Stimulated activated CD4-positive, alpha-beta T cell treated with anti-CD3 and anti-CD28 coated beads, Interleukin-4, amount 100 ng/mL, for 48 hours (primary cell): ENCODE measurements at regions not wholly inside any gene's neighbourhood (a gene's known extent, or its start where the extent isn't known, plus 50 kb on each side); places are given as distances from the start of the nearest gene placed in this dataset.

Experiments used
- DNase-seq, 2 donors: peaks; one replicate each; pipeline ENCODE4 v3.0.0-alpha.2; 2020; ENCODE audit warnings: low read depth in 2 of 2

- DNase-seq: no peak
These were observed 249.8 kb upstream of the PPP2R2D start for GRCh38 chr10:131650771-131651673.

- DNase-seq: no peak
These were observed 249.0 kb upstream of the PPP2R2D start for GRCh38 chr10:131651674-131652437.

- DNase-seq: no peak
These were observed 248.2 kb upstream of the PPP2R2D start for GRCh38 chr10:131652438-131653139.

GRCh38 chr10:131653140-131653539 lies 247.7 kb upstream of the PPP2R2D start:
- no peak for DNase-seq

- no peak for DNase-seq
These were observed 247.0 kb upstream of the PPP2R2D start for GRCh38 chr10:131653554-131654470.

GRCh38 chr10:131654471-131655087 lies 246.2 kb upstream of the PPP2R2D start:
- no peak for DNase-seq

- DNase-seq: no peak
These were observed 245.5 kb upstream of the PPP2R2D start for GRCh38 chr10:131655101-131655849.

- no peak for DNase-seq
These were observed 244.8 kb upstream of the PPP2R2D start for GRCh38 chr10:131656009-131656408.

- DNase-seq: no peak
These were observed 244.4 kb upstream of the PPP2R2D start for GRCh38 chr10:131656431-131656841.

GRCh38 chr10:131657318-131657984 lies 243.4 kb upstream of the PPP2R2D start:
- no peak for DNase-seq

- DNase-seq: no peak
These were observed 242.8 kb upstream of the PPP2R2D start for GRCh38 chr10:131657985-131658330.

- no peak for DNase-seq
These were observed 242.2 kb upstream of the PPP2R2D start for GRCh38 chr10:131658476-131659110.

GRCh38 chr10:131660427-131660826 lies 240.4 kb upstream of the PPP2R2D start:
- DNase-seq: no peak

GRCh38 chr10:131662851-131663250 lies 238.0 kb upstream of the PPP2R2D start:
- no peak for DNase-seq

- DNase-seq: no peak
These were observed 237.5 kb upstream of the PPP2R2D start for GRCh38 chr10:131663351-131663750.

- DNase-seq: no peak
These were observed 234.7 kb upstream of the PPP2R2D start for GRCh38 chr10:131666091-131666490.

GRCh38 chr10:131667047-131667446 lies 233.8 kb upstream of the PPP2R2D start:
- no peak for DNase-seq

GRCh38 chr10:131667561-131667960 lies 233.2 kb upstream of the PPP2R2D start:
- no peak for DNase-seq

GRCh38 chr10:131668903-131669302 lies 231.9 kb upstream of the PPP2R2D start:
- DNase-seq: no peak
